Memory B cell (primary cell): ENCODE measurements at regions not wholly inside any gene's neighbourhood (a gene's known extent, or its start where the extent isn't known, plus 50 kb on each side); places are given as distances from the start of the nearest gene placed in this dataset.

Source experiments
- ATAC-seq: fragments of 150-1000 bp; cut with Tn5 transposase; 2 replicates; pipeline ENCODE4 v1.10.0; 2021; ENCODE audit warnings: low read depth, mild to moderate bottlenecking, moderate library complexity
- DNase-seq, 2 donors: peaks; one replicate each; pipeline ENCODE4 v3.0.0; 2022; ENCODE audit warnings: low spot score in 2 of 2
- H3K27ac Mint-ChIP-seq: one replicate; pipeline ENCODE4 v1.8.0; 2022; ENCODE audit warnings: mild to moderate bottlenecking, moderate library complexity, mixed read lengths
- H3K27me3 Mint-ChIP-seq: one replicate; pipeline ENCODE4 v1.8.0; 2022; ENCODE audit warnings: mixed read lengths
- H3K36me3 Mint-ChIP-seq: one replicate; pipeline ENCODE4 v1.8.0; 2022; ENCODE audit warnings: mild to moderate bottlenecking, mixed read lengths
- H3K4me1 Mint-ChIP-seq: one replicate; pipeline ENCODE4 v1.8.0; 2022; ENCODE audit warnings: mixed read lengths
- H3K4me3 Mint-ChIP-seq: one replicate; pipeline ENCODE4 v1.8.0; 2022; ENCODE audit warnings: mild to moderate bottlenecking, moderate library complexity, mixed read lengths
- H3K9me3 Mint-ChIP-seq: one replicate; pipeline ENCODE4 v1.8.0; 2022; ENCODE audit warnings: mixed read lengths

DNA sequence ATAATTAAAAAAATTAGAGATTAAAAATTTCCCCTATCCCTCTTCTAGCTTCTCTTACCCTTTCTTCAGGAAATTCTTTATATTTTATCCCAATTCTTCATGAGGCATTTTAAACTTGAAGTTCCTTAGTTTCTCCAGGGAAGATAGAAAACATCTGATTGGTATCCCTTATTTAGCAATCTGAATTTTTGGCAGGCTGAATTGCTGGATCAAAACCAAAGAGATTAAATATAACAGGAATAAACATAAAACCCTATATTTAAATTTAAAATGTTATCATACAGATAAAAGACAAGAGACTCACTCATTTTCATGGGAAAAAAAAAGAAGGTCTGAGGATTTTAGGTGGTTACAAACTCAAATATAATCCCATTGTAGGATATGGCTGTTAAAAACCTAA lies 204.2 kb downstream of the CHRM3 start:
- no peaks in the 10 kb centered on the region for H3K27me3 Mint-ChIP-seq
- no peak for DNase-seq
- no peak for ATAC-seq
- no peak overlapping the region for H3K4me3 Mint-ChIP-seq
- no peaks in the 10 kb centered on the region for H3K4me1 Mint-ChIP-seq
- H3K36me3 Mint-ChIP-seq = no peaks in the 10 kb centered on the region
- peaks cover 2% of the 10 kb centered on the region for H3K9me3 Mint-ChIP-seq
- no peak overlapping the region for H3K27ac Mint-ChIP-seq

DNA sequence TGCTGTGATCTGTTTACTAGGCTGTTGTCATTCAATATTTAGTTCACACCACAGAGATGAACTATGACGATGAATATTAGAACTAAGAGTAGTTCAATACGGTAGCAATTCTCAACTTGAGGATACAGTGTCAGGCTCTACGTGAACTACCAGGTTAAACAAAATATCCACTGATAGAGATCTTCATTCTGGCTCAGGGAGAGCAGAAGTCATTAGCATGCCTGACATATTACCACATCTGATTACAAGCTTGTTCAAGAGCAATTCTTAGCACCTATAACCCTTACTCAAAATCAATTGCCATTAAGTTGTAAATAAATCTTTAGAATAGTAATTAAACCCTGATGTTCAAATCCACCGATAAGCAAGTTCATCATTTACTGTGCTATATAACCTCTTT lies 207.2 kb downstream of the CHRM3 start:
- DNase-seq (no peak), ATAC-seq (no peak)
- Mint-ChIP-seq H3K27ac (no peak overlapping the region), H3K36me3 (no peaks in the 10 kb centered on the region), H3K4me1 (no peaks in the 10 kb centered on the region), H3K9me3 (peaks cover 2% of the 10 kb centered on the region), H3K4me3 (no peak overlapping the region), H3K27me3 (no peaks in the 10 kb centered on the region)

DNA sequence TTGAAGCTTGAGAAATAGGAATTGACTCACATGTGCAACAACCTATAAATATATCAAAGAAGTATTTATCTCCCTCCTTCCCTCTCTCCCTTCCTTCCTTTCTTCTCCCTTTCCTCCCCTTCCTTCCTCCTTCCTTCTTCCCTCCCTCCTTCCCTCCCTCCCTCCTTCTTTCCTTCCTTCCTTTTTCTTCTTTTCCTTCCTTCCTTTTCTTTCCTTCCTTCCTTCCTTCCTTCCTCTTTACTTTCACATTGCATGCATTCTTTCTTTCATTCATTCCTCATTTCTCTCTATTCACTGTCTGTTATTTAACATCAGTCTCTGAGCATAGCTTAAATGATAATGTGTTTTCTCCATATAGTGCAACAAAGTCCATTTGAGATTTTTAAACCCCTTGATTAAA lies 214.2 kb downstream of the CHRM3 start:
- Mint-ChIP-seq H3K4me3 (no peak overlapping the region), H3K36me3 (no peaks in the 10 kb centered on the region), H3K27ac (no peak overlapping the region), H3K9me3 (peaks cover 9% of the 10 kb centered on the region), H3K4me1 (no peaks in the 10 kb centered on the region), H3K27me3 (no peaks in the 10 kb centered on the region)
- ATAC-seq (no peak), DNase-seq (no peak)

DNA sequence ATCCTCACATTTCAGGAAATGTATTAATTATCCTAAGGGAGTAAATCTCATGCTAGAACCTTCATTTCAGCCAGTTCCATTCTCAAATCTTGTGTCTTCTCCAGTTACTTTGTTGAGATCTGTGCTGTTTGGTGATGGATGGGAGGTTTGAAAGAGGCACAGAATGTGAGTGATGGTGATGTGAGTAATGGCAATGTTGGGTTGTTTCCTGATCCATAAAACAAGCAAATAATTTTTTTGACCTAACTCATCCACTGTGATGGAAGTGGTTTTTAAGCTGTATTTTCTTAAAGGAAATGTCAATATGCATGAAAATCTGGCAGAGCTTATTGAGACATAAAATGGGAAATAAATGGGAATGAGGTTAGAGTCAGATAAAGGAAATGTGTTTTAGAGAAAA lies 214.7 kb downstream of the CHRM3 start:
- Mint-ChIP-seq H3K36me3 (no peaks in the 10 kb centered on the region), H3K4me1 (no peaks in the 10 kb centered on the region), H3K4me3 (no peak overlapping the region), H3K27ac (no peak overlapping the region), H3K27me3 (no peaks in the 10 kb centered on the region), H3K9me3 (peaks cover 12% of the 10 kb centered on the region)
- no peak for DNase-seq
- no peak for ATAC-seq

DNA sequence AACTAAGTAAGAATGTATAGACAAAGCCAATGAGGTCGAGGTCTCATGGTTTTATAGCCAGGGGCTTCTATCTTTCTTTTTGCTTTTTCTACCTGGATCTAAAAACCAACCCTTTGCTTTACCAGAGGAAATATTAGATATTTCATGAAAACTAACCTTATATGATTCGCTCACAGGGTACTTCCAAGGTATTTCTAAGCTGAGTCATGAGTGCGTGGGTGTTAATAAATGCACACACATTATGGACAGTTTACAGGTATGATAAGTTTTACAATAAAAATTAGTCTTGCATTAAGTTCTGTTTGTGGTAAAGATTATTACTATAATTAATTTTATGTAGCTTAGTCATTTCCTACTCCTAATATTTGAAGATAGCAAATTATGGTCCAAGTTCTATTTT lies 217.2 kb downstream of the CHRM3 start:
- no peak for ATAC-seq
- Mint-ChIP-seq H3K27me3 (no peaks in the 10 kb centered on the region), H3K27ac (no peak overlapping the region), H3K9me3 (peaks cover 12% of the 10 kb centered on the region), H3K4me3 (no peak overlapping the region), H3K4me1 (no peaks in the 10 kb centered on the region), H3K36me3 (no peaks in the 10 kb centered on the region)
- no peak for DNase-seq

DNA sequence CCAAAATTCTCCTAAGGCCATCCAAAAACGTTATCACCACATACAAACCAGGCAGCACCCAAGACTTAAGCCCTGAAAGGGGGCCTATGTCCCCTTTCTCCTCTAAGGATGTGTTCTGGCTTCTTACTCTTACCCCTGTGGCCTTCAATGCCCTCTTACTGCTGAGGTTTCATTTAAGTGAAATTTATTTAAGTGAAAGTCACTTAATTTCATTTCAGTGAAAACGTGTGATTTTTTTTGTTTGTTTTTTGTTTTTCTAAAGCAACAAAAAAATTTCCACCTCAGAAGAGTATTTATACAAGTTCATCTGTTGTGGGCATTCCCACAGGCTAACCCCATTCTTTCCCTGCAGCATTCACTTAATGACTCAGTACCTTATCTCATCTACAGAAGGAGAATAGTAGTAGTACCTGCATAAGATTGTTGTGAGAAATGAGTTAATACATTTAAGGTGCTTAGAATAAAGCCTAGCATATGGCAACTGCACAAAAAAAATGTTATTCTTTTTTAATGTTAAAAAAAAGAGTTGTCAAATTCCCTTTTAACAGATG lies 220.6 kb downstream of the CHRM3 start:
- DNase-seq = no peak
- peaks cover 3% of the 10 kb centered on the region for H3K9me3 Mint-ChIP-seq
- no peaks in the 10 kb centered on the region for H3K36me3 Mint-ChIP-seq
- no peak overlapping the region for H3K4me3 Mint-ChIP-seq
- no peaks in the 10 kb centered on the region for H3K4me1 Mint-ChIP-seq
- no peaks in the 10 kb centered on the region for H3K27me3 Mint-ChIP-seq
- no peak overlapping the region for H3K27ac Mint-ChIP-seq
- ATAC-seq = no peak

DNA sequence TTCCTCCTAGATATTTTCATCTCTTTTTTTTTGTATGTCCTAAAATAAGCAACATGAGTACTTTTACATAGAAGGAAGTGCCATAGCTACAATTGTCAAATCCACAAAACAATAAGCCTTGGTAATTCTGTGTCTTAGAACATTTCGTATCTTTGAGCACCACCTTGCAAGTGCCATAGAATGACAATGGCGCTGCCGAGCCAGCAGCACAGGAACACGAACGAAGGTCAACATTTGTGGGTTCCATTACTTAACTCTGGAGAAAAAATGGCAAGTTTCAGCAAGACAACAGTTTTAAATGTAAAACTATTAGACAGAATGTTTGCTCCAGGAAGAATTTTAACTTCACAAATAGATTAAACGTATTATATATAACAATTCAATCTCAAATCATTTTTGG lies 222.1 kb downstream of the CHRM3 start:
- peaks cover 3% of the 10 kb centered on the region for H3K9me3 Mint-ChIP-seq
- H3K36me3 Mint-ChIP-seq = no peaks in the 10 kb centered on the region
- H3K27ac Mint-ChIP-seq = no peak overlapping the region
- DNase-seq (no peak), ATAC-seq (no peak)
- H3K4me3 Mint-ChIP-seq = no peak overlapping the region
- no peaks in the 10 kb centered on the region for H3K27me3 Mint-ChIP-seq
- H3K4me1 Mint-ChIP-seq = no peaks in the 10 kb centered on the region

DNA sequence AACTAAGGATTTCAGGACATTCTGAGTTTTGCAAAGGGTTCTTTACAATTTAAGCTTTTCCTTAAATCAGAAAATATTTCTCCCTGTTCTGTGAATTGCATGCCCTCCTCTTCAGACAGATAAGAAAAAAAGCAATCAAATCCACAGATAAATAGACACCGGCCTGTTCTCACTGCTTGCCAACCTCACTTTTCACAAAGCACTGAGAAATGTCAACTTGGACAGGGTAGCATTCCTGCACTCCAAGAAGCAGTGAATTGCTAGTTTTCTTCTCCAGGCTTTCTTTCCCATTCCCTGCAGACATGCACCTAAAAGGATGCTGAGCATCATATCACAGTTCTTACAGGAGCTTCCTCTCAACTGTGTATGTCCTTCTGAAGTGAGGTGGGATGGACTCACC lies 226.0 kb downstream of the CHRM3 start:
- Mint-ChIP-seq H3K9me3 (no peaks in the 10 kb centered on the region), H3K27ac (no peak overlapping the region), H3K4me3 (no peak overlapping the region), H3K36me3 (no peaks in the 10 kb centered on the region), H3K27me3 (no peaks in the 10 kb centered on the region), H3K4me1 (no peaks in the 10 kb centered on the region)
- DNase-seq (no peak), ATAC-seq (no peak)

DNA sequence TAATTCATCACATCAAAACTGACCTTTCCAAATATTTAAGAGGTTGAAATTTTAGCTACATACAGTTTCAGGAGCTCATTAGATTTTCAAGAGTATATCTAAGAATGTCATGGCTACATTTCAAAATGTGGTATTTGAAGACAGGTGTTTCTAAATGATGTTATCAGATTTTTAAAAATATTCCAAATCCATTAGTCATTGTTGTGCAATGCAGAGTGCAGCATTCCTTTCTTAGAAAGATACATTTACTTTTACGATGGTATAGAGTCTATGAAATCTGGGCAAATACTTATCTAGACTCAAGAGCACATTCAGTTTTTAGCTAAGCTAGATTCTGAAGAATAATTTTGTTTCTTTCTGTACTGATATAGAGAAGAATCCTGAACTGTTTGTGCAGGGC lies 230.3 kb downstream of the CHRM3 start:
- Mint-ChIP-seq H3K4me3 (no peak overlapping the region), H3K36me3 (no peaks in the 10 kb centered on the region), H3K27ac (no peak overlapping the region), H3K27me3 (no peaks in the 10 kb centered on the region), H3K9me3 (peaks cover 3% of the 10 kb centered on the region), H3K4me1 (no peaks in the 10 kb centered on the region)
- DNase-seq = no peak
- no peak for ATAC-seq

DNA sequence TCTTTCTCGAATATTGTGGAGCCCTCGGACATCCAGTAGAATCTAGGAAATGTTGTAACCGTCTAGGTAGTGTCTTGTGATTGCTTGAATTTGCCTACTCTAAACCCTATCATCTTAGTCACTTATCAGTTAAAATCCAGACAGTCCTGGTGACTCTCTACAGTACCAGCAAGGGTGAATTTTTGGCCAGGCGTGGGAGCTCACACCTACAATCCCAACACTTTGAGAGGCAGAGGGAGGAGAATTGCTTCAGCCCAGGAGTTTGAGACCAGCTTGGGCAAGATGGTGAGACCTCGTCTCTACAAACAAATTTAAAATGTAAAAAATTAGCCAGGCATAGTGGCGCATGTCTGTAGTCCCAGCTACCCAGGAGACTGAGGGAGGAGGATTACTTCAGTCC lies 230.9 kb downstream of the CHRM3 start:
- peaks cover 4% of the 10 kb centered on the region for H3K9me3 Mint-ChIP-seq
- ATAC-seq (no peak), DNase-seq (no peak)
- H3K36me3 Mint-ChIP-seq = no peaks in the 10 kb centered on the region
- H3K4me1 Mint-ChIP-seq = no peaks in the 10 kb centered on the region
- H3K27ac Mint-ChIP-seq = no peak overlapping the region
- H3K27me3 Mint-ChIP-seq = no peaks in the 10 kb centered on the region
- no peak overlapping the region for H3K4me3 Mint-ChIP-seq

DNA sequence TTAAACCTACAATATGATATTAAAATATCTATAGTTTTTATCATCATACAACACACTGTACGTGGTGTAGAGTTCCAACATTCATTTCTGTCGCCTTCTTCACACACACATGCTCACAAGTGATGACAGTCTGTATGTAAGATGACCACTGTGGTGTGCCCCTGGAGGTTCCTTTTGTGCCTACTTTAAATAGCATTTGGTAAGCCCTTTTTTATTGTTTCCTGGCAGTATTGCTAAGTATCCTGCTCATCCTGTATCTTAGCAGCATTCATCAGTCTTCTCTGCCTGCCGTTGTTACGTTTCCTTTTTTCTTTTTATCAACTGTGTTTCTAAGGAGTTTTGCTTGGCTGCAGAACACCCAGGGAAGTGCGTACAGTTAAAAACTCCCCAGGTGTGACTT lies 231.4 kb downstream of the CHRM3 start:
- H3K27ac Mint-ChIP-seq = no peak overlapping the region
- ATAC-seq (no peak), DNase-seq (no peak)
- no peak overlapping the region for H3K4me3 Mint-ChIP-seq
- no peaks in the 10 kb centered on the region for H3K4me1 Mint-ChIP-seq
- no peaks in the 10 kb centered on the region for H3K36me3 Mint-ChIP-seq
- no peaks in the 10 kb centered on the region for H3K27me3 Mint-ChIP-seq
- peaks cover 6% of the 10 kb centered on the region for H3K9me3 Mint-ChIP-seq

DNA sequence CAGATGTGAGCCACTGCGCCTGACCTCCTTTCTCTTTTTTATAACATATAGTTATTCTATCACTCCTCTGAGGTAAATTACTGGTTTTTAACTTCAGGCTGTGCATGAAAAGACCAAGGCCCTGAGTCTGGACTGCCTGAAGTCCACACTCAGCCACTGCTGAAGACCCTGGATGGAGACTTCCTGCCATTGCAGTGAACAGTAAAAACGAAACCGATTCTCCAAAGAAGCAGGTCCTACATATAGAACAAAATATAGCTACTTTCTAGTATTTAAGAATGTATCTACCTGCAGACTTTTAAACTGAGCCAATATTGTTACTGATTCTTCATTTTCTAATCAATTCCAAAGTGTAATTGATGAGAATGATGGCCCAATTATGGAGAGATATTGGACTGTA lies 232.8 kb downstream of the CHRM3 start:
- ATAC-seq (no peak), DNase-seq (no peak)
- H3K4me1 Mint-ChIP-seq = no peaks in the 10 kb centered on the region
- H3K4me3 Mint-ChIP-seq = no peak overlapping the region
- H3K27me3 Mint-ChIP-seq = no peaks in the 10 kb centered on the region
- H3K27ac Mint-ChIP-seq = no peak overlapping the region
- H3K36me3 Mint-ChIP-seq = no peaks in the 10 kb centered on the region
- H3K9me3 Mint-ChIP-seq = peaks cover 6% of the 10 kb centered on the region

DNA sequence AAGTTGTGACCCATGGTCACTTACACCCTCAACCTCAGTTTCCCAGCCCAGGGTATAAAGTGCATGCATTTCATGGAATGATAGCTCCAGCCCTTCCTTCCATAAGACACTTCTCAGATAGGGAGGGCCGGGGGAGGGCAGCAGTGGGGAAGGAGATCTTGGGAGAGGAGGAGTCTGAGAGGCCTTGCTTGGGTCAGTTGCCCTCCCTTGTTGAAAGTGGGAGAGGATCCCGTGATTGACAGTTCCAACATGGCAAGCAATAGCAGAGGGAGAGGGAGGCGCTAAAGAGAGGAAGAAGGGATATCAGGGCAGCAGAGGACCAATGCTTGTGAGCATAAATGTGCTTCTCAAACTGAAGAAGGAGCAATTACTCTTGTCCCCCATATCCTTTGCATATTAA lies 244.4 kb downstream of the CHRM3 start:
- H3K4me1 Mint-ChIP-seq = no peaks in the 10 kb centered on the region
- no peaks in the 10 kb centered on the region for H3K27me3 Mint-ChIP-seq
- H3K4me3 Mint-ChIP-seq = no peak overlapping the region
- H3K36me3 Mint-ChIP-seq = no peaks in the 10 kb centered on the region
- DNase-seq (no peak), ATAC-seq (no peak)
- no peak overlapping the region for H3K27ac Mint-ChIP-seq
- peaks cover 6% of the 10 kb centered on the region for H3K9me3 Mint-ChIP-seq

DNA sequence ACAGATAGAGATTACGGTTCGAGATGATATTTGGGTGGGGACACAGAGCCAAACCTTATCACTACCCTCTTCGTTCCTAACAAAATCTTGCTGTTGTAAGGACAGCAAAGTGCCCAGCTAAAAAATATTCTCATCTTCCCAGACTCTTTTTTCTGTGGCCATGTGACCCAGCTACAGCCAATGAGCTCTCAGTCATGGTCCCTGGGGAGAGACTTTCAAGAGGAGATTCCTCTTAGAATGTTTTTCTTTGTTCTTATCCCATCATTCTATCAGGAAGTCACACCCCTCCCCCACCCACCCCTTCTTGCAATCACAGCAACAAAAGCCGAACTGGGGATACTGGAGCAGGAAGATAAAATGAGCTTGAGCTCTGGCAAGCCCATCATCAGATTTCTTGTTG lies 247.1 kb downstream of the CHRM3 start:
- no peaks in the 10 kb centered on the region for H3K4me1 Mint-ChIP-seq
- no peaks in the 10 kb centered on the region for H3K27me3 Mint-ChIP-seq
- H3K27ac Mint-ChIP-seq = no peak overlapping the region
- DNase-seq (no peak), ATAC-seq (no peak)
- no peak overlapping the region for H3K4me3 Mint-ChIP-seq
- H3K36me3 Mint-ChIP-seq = no peaks in the 10 kb centered on the region
- peaks cover 6% of the 10 kb centered on the region for H3K9me3 Mint-ChIP-seq

DNA sequence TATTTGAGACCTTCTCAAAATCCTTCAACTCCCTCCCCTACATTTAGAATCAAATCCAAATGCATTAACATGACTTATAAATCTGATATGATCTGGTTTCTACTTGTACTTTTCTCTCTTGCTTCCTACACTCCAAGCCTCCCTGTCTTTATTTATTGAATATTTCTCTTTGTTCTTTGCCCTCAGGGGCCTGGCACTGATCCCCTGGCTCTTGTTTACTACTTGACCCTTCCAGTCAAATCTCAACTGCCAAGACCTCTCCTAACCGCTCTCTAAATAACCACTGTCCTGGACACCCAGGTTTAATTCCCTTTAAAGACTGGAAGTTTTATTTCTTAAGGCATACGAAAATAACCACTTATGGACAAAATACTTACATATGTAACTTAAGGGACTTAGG lies 248.9 kb downstream of the CHRM3 start:
- Mint-ChIP-seq H3K9me3 (peaks cover 6% of the 10 kb centered on the region), H3K27me3 (no peaks in the 10 kb centered on the region), H3K4me1 (no peaks in the 10 kb centered on the region), H3K36me3 (no peaks in the 10 kb centered on the region), H3K27ac (no peak overlapping the region), H3K4me3 (no peak overlapping the region)
- DNase-seq = no peak
- ATAC-seq = no peak

DNA sequence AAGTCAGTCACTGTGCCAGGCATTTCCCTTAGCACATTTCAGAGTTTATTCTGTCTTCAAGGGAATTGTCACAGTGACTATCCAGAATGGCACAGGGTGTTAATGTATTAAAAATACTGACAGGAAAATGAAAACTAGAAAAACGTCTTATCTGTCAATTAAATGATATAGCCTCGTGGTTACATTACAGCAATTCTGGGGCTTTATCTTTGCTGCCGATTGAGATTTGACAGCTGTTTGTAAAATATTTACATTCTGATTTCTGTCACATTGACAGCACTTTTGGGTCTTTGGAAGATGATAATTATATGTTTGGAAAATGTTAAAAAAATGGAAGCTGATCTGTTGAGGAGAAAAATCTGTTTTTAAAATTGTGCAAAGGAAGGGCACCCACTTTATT lies 250.0 kb downstream of the CHRM3 start:
- no peak overlapping the region for H3K4me3 Mint-ChIP-seq
- no peak overlapping the region for H3K27ac Mint-ChIP-seq
- H3K36me3 Mint-ChIP-seq = no peaks in the 10 kb centered on the region
- ATAC-seq = no peak
- no peaks in the 10 kb centered on the region for H3K27me3 Mint-ChIP-seq
- no peak for DNase-seq
- no peaks in the 10 kb centered on the region for H3K4me1 Mint-ChIP-seq
- H3K9me3 Mint-ChIP-seq = peaks cover 6% of the 10 kb centered on the region
